GM19238 (cell line): ENCODE measurements at regions not wholly inside any gene's neighbourhood (a gene's known extent, or its start where the extent isn't known, plus 50 kb on each side); places are given as distances from the start of the nearest gene placed in this dataset.

Experiments used
- DNase-seq: peaks from one replicate; pipeline ENCODE4 v3.0.0; 2011; ENCODE audit warnings: low spot score; ENCODE audit not compliant: insufficient read length

DNA sequence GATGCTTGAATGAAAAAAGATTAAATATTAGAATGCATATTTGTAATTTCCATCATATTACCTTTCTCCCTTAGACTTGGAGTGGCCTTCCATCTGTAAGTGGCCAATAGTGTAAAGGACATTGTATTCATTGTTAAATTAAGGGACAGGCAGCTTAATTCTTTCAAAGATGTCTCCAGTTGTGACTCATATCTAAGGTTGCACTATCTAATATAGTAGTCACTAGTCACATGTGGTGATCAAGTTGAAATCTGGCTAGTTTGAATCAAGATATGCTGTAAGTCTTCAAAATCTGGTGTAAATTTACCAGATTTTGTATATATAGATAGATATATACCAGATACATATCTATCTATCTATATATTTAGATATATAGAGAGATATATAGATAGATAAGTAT, 52.4 kb upstream of the AGPS start:
- DNase-seq: no peak

- DNase-seq: no peak
Observed at GRCh38 chr2:177342736-177343135, 49.8 kb upstream of the AGPS start.
